GM21381 (cell line): ENCODE measurements at regions not wholly inside any gene's neighbourhood (a gene's known extent, or its start where the extent isn't known, plus 50 kb on each side); places are given as distances from the start of the nearest gene placed in this dataset.
"Not testable (repeated sequence)": the region's sequence is repeated elsewhere in the genome, so short reads cannot be mapped to it uniquely, and the experiment has no call there.

Experiments
- ATAC-seq: cut with Tn5 transposase; IDR thresholded peaks from one replicate; pipeline ENCODE4 v1.9.1; 2021; ENCODE audit warnings: mild to moderate bottlenecking, moderate library complexity; ENCODE audit not compliant: unreplicated experiment

GRCh38 chr5:109580225-109580624, 109.5 kb upstream of the MAN2A1 start:
- no peak for ATAC-seq

- no peak for ATAC-seq
Measured at GRCh38 chr5:109575506-109575905, 114.2 kb upstream of the MAN2A1 start.

- no peak for ATAC-seq
Measured at GRCh38 chr5:109574985-109575384, 114.7 kb upstream of the MAN2A1 start.

- no peak for ATAC-seq
Measured at GRCh38 chr5:109573766-109574165, 116.0 kb upstream of the MAN2A1 start.

- no peak for ATAC-seq
Measured at GRCh38 chr5:109573256-109573655, 116.5 kb upstream of the MAN2A1 start.

- ATAC-seq: no peak
Measured at GRCh38 chr5:109571785-109572184, 117.9 kb upstream of the MAN2A1 start.

GRCh38 chr5:109570362-109570874, 119.3 kb upstream of the MAN2A1 start:
- no peak for ATAC-seq

GRCh38 chr5:109567374-109568044, 122.2 kb upstream of the MAN2A1 start:
- no peak for ATAC-seq

- ATAC-seq: no peak
Measured at GRCh38 chr5:109566361-109566760, 123.4 kb upstream of the MAN2A1 start.

GRCh38 chr5:109563739-109564138, 126.0 kb upstream of the MAN2A1 start:
- ATAC-seq: no peak

GRCh38 chr5:109563189-109563588, 126.5 kb upstream of the MAN2A1 start:
- no peak for ATAC-seq

- ATAC-seq: no peak
Measured at GRCh38 chr5:109562441-109562840, 127.3 kb upstream of the MAN2A1 start.

GRCh38 chr5:109561447-109561846, 128.3 kb upstream of the MAN2A1 start:
- ATAC-seq: no peak

- no peak for ATAC-seq
Measured at GRCh38 chr5:109560554-109560953, 129.2 kb upstream of the MAN2A1 start.

- ATAC-seq: no peak
Measured at GRCh38 chr5:109558952-109559351, 130.8 kb upstream of the MAN2A1 start.

- no peak for ATAC-seq
Measured at GRCh38 chr5:109558364-109558763, 131.4 kb upstream of the MAN2A1 start.

- no peak for ATAC-seq
Measured at GRCh38 chr5:109553846-109554245, 135.9 kb upstream of the MAN2A1 start.

GRCh38 chr5:109551234-109551633, 138.5 kb upstream of the MAN2A1 start:
- not testable (repeated sequence) for ATAC-seq

- ATAC-seq: no peak
Measured at GRCh38 chr5:109550077-109550476, 139.7 kb upstream of the MAN2A1 start.

- no peak for ATAC-seq
Measured at GRCh38 chr5:109546461-109546860, 136.7 kb upstream of the PJA2 start.

- not testable (repeated sequence) for ATAC-seq
Measured at GRCh38 chr5:109544873-109545272, 135.1 kb upstream of the PJA2 start.

- not testable (repeated sequence) for ATAC-seq
Measured at GRCh38 chr5:109538692-109539091, 128.9 kb upstream of the PJA2 start.

- not testable (repeated sequence) for ATAC-seq
Measured at GRCh38 chr5:109535090-109535489, 125.3 kb upstream of the PJA2 start.
